HG03354 (cell line): ENCODE measurements at regions not wholly inside any gene's neighbourhood (a gene's known extent, or its start where the extent isn't known, plus 50 kb on each side); places are given as distances from the start of the nearest gene placed in this dataset.
"Not testable (repeated sequence)": the region's sequence is repeated elsewhere in the genome, so short reads cannot be mapped to it uniquely, and the experiment has no call there.

Experiments
- ATAC-seq: cut with Tn5 transposase; IDR thresholded peaks from one replicate; pipeline ENCODE4 v1.9.1; 2021; ENCODE audit warnings: mild to moderate bottlenecking; ENCODE audit not compliant: unreplicated experiment, poor library complexity, severe bottlenecking

DNA sequence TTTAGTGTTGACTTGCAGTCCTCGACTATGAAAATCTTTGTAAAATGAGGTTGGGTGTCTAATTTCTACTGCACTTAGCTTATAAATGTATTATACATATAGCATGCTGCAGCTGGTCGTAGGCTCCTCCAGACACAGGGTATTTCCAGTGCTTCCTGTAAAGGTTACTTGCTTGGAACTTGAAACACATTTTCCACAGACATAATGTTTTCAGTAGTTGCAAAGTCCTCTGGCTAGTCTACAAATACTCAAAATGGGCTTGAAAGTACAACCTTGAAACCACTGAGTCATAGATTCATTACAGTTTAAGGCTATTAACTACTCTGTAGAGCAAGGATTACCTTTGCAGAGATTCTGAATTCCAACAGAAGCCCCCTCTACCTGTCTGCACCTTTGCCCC, 464.1 kb downstream of the RAP2B start:
- ATAC-seq: no peak

DNA sequence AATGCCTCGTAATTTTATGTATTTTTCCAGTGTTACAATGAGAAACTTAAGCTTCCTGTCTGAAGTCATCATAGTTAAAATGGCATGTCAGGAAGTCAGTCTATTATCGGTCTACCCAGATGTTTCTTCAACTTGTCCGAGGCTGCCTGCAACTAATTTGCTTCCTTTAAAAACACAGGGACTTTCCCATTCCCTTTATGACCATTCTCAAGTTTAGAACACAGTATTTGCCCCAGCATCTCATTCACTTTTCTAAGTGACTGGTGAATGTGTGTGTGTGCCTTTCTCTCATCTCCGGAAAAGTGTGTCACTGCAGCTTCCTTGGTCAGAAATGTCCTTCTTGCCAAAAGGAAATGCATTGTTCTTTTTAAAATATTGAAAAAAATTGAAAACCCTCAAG, 466.6 kb downstream of the RAP2B start:
- ATAC-seq: peak; percentile 36

DNA sequence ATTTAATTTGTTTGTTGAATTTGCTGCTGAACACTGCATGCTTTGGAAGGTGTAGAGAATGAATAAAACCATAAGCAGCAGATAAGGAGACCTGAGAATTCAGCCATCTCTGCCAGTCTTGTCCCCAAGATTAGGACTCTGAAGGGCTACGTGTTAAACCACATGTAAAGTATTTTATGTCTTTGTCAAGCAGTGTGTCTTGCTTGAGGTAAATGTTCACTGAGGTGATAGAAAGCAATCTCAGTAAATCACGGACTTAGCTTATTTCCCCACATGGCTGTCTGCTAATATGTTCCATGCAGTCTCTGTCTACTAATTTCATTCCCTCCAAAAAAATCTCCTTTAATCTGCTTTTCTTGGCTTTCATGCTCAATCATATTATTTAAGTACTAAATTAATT, 467.1 kb downstream of the RAP2B start:
- no peak for ATAC-seq

DNA sequence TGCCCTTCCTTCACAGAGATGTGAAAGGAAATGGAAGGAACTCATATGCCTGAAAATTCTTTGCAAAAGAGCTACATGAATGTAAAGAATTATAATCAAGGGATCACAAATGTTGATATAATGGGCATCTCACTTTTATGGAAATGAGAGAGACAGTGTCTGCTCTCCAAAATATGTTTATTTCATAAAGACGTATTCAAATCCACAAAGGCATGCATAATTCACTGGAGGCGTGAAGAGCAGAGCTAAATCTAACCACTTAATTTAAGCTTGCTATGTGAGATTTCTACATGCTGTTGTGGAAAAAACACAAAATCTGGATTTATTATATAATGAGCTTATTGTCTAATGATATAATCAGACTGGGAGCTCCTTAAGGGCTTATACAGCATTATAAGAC, 469.1 kb downstream of the RAP2B start:
- ATAC-seq: no peak

DNA sequence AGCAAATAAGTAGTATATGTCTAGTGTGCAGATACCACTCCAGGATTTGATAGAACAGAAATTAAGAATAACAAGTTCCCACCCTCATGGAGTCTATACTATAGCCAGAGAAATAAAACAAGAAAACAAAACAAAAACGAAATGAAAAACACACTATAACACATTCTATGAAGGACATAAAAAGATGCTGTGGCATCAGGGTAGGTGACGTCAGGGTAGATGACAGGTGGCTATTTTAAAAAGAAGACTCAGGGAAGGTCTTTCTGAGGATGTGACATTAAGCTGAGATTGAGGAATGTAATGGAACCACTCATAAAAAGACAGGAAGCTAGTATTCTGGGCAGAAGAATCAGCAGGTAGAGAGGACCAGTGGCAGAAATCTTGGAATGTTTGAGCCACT, 469.6 kb downstream of the RAP2B start:
- no peak for ATAC-seq

DNA sequence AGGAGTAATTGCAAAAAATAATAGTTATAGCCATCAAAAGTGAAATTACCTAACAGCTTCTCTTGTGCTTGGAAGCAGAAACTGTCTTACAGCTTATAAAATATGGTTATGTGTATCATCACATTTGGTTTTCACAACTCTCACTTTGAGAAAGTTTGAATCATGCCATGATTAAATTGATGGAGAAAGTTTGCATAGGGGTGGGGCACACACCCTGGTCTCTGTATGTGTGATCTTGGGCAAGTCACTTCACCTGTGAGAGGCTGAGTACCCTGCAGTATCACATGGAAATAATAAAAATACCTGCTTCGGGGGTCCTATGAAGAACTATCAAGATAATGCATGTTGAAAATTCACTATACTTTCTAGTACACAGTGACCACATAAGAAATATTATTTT, 471.4 kb downstream of the RAP2B start:
- ATAC-seq: no peak

DNA sequence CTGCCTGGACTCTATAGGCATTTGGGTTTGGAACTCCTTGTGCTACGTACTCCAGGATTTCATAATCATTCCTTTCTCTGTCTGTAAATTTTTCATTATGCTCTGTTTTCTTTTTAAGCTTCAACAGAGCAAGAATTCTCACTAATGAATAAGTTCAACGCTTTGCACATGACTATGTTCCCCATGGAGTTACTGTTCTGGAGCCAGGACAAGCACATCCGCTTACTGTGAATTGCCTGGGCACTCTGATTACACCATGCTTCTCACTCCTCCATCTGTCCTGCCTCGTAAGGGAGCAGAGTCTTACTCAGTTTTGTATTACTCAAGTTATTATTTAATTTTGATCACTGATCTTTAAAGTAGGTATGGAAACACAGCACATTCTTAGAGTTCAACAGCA, 472.7 kb downstream of the RAP2B start:
- ATAC-seq: no peak

DNA sequence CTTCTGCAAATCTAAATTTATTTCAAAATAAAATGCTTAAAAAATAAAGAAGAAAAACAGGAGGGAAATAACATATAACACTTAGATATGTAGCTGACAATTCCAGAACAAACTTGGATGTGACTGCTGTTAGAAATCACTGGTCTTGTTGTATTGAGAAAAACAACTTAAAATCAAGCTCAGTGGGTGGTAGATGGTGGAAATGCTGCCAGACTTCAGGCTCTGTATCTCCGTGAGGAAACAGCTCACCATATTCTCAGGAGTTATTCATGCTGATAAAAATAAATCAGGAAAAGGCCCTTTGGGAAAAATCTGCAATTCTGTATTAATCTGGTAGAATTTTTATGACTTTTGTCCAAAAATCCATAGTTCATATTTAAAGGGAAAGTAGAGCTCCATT, 477.6 kb downstream of the RAP2B start:
- ATAC-seq: no peak

DNA sequence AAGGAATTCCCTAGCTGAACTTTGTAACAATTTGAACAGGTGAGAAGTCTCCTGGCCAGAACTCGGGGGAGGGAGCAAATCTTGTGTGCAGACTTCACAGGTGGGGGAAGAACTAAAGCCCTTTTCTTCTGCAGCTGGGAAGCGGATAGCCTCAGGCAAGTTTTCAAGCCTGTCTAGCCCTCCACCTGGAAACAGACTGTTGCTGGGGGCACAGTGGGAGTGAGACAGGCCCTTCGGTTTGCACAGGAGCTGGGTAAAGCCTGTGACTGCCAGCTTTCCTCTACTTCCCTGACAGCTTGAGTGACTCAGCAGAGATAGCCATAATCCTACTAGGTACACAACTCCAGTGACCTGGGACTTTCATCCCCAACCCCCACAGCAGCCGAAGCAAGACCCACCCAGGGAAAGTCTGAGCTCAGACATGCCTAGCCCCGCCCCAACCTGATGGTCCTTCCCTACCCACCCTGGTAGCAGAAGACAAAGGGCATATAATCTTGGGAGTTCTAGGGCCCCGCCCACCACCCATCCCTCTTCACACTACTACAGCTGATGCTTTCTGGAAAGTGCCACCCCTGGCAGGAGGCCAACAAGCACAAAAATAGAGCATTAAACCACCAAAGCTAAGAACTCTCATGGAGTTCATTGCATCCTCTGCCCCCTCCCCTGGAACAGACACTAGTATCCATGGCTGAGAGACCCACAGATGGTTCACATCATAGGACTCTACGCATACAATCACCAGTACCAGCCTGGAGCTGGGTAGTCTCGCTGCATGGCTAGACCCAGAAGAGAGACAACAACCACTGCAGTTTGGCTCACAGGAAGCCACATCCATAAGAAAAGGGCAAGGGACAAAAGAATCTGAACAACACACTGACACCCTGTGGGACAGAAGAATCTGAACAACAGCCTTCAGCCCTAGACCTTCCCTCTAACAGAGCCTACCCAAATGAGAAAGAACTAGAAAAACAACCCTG, 479.0 kb downstream of the RAP2B start:
- no peak for ATAC-seq

DNA sequence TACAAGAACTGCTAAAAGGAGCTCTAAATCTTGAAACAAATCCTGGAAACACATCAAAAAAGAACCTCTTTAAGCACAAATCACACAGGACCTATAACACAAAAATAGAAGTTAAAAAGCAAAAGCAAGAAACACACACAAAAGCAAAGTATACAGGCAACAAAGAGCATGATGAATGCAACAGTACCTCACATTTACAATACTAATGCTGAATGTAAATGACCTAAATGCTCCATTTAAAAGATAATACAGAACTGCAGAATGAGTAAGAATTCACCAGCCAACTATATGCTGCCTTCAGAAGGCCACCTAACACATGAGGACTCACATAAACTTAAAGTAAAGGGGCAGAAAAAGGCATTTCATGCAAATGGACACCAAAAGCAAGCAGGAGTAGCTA, 478.6 kb upstream of the ARHGEF26 start:
- ATAC-seq: not testable (repeated sequence)

DNA sequence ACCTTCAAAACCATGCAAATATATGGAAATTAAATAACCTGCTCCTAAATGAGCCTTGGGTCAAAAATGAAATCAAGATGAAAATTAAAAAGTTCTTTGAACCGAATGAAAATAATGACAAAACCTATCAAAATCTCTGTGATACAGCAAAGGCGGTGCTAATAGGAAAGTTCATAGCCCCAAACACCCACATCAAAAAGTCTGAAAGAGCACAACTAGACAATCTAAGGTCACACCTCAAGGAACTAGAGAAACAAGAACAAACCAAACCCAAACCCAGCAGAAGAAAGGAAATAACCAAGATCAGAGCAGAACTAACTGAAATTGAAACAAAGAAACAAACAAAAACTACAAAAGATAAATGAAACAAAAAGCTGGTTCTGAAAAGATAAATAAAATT, 477.7 kb upstream of the ARHGEF26 start:
- not testable (repeated sequence) for ATAC-seq

DNA sequence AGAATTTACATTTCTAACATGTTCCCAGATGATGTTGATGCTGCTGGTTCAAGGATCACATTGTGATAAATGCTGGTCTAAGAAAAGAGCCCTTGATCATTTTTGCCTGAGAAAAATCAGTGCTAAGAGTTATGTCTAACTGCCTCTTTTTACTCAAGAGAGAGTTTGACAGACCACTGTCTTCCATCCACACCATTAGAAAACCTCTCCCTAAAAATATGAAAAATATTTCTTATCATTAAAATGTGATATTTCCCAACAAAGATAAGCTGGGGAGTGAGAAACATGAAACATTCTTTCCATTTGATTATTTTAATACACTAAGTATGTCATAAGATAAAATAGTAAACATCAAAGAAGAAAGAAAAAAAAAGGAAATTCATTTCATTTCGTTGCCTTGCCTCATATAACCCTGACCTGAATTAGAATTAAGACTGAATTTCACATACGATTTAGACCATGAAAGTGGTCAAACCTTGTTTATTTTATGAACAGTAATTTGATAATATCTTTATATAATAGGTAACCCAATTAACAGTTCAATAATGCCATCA, 471.8 kb upstream of the ARHGEF26 start:
- no peak for ATAC-seq

DNA sequence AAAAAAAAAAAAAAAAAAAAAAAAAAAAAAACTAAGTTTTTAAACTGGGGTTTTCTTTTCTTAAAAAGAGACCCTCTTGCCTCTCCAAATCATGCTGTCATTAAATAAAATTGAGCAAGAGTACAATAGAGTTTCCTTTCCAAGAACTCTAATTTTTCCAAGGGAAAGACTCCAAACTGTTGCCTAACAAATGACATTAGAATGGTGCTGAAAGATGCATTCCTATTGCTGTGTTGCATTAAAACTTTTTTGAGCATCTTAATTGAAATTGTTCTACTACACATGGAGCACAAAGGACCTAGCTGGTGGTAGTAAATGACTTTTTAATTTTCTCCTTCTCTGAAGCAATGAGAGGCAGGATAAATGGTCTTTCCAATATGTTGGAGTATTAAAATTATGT, 469.1 kb upstream of the ARHGEF26 start:
- ATAC-seq: no peak

DNA sequence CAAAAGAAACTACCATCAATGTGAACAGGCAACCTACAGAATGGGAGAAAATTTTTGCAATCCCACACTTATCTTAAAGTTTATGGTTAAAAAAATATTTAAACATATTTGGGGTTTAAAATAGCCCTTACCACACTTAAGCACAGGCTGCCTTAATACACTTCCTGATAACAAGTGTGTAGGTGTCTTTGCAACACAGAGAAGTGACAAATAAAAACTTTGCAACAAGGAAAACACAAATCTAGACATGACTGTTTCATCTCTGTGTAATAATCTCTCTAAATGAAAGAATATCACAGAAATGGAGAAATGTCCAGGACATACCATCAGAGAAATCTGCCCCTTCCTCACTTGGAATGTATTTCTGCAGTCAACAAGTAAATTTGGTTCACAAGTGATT, 464.1 kb upstream of the ARHGEF26 start:
- ATAC-seq: no peak

DNA sequence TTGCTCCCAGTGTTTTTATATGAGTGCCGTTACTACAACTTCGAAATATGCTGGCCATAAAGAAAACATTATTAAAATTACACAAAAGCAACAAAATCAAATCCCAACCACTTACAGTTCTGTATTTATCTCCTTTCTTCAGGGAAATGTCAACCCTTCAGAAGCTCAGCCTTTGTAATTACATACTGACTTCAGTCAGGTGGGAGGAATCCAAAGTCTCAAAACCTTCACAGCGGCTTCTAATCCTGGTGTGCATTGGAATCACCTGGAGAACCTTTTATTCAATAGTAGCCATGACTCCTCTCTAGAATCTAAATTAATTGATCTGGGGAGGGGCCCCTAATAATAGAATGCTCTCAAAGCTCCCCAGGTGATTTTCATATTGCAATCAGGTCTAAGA, 463.7 kb upstream of the ARHGEF26 start:
- ATAC-seq: no peak

DNA sequence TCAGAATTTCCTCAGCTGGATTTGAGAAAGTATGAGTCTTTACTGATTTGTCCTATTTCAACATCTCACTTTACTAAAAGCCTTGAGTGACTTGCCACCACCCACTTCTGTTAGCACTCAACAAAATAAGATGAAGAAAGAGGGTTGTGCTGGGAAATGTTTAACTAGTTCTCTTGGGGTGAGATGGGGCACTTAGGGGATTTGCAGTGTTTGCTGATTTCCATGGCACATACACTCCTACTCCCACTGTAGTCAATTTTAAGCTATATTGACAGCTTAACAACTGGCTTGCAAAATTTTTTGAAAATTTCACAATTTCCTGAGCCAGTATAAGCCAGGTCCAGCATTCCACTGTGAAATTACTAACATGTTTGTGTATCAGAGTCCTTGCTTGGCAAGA, 463.1 kb upstream of the ARHGEF26 start:
- no peak for ATAC-seq

DNA sequence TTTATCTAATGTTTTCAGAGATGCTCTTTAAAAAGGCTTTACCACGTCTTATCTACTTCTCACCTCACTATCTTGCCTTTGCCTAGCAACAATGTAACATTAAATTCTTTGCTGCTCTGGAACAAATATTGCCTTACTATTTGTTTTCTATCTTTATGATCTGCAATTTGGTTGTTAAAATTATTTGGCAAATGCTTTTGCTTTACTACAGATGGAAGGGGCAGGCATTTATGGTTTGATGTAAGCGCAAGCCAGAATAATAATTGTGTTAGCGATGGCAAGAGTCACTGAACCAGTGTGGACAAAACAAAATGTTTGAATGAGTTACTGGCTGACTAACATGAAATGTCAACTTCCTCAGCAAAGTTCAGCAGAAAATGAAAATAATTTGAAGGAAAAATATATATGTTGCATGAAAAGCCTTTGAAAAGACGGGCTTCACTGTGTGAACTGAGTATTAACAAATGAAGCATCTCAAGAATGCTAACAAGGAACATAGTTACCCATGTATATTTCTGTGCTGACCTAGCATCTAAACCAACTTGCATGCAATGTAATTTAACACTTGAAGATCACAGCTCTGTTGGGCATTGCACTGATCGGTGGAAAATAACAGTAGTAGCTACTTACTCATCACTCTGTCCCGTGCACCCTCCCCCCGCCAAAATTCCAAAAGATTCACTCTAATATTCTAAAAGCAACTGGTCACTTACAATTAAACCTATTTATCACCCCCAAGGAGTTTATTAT, 454.0 kb upstream of the ARHGEF26 start:
- no peak for ATAC-seq

DNA sequence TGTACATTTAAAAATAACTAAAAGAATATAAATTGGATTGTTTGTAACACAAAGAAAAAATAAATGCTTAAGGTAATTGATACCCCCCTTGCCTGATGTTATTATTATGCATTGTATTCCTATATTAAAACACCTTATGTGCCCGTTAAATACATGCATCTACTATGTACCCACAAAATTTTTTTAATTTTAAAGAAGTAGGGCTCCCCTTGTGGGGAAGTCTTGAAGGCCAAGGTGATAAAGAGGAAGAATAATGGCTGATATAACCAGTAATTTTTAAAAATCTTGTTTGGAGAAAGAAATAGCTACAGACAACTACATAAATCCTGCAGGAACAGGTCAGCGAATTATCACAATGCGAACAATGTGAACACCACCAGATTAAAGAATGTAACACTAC, 451.7 kb upstream of the ARHGEF26 start:
- no peak for ATAC-seq

DNA sequence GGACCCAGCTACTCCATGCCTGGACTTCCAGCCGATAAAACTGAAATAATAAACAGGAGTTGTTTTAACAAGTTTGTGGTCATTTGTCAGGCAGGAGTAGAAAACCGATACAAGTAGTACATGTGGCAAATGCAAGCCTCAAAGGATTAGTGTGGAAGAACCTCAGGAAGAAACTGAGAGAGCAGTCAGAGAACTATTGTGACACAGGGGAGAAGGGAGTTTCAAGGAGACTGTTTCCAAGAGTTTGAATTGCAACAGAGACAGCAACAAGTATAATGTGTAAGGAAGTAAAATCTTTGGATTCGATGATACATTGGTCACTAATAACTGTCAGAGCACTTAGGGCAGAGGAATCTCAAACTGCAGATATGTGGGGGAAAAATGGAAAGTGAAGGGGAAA, 450.6 kb upstream of the ARHGEF26 start:
- ATAC-seq: no peak

DNA sequence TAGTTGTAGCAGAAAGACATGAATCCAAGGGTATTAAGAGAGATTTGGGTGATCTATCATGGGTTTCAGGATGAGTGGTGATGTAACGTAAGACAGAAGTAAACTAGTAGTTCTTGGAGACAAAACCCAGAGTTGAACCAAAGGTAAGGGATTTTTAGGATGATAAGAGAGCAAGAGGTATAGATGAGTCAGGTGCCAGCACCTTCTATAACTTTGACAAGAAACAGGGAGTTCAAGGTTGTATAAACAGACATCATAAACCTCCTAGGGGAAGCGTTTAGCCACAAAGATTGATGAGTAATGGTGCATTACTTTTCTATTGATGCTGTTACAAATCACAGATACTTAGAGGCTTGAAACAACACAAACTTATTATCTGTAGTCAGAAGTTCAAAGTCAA, 447.3 kb upstream of the ARHGEF26 start:
- ATAC-seq: no peak

DNA sequence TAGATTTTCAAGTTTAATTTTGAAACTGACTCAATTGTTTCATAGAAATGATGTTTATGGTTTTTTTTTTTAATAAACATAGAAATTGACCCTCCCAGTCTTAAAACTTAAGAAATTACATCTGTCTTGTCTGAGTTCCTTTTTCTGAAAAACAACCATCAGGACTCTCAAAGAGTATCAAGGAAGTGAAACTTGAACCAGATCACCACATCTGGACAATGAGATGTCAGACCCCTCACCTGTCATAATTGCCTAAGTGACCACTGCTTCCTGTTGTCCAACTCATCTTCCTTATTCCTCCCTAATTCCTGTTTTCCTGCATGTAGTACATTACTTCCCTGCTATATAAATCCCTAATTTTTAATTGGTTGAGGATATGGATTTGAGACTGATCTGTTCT, 441.5 kb upstream of the ARHGEF26 start:
- ATAC-seq: no peak
